HS-5 (cell line): ENCODE measurements at regions not wholly inside any gene's neighbourhood (a gene's known extent, or its start where the extent isn't known, plus 50 kb on each side); places are given as distances from the start of the nearest gene placed in this dataset.
"Not testable (repeated sequence)": the region's sequence is repeated elsewhere in the genome, so short reads cannot be mapped to it uniquely, and the experiment has no call there.

ENCODE experiments used
- DNase-seq: peaks from one replicate; pipeline ENCODE4 v3.0.0-alpha.2; 2012; ENCODE audit warnings: low read depth

- no peak for DNase-seq
Measured at GRCh38 chr12:30578426-30578825, 117.2 kb downstream of the IPO8 start.

- no peak for DNase-seq
Measured at GRCh38 chr12:30573145-30573544, 122.5 kb downstream of the IPO8 start.

GRCh38 chr12:30570211-30570890, 125.3 kb downstream of the IPO8 start:
- DNase-seq, result no peak

- DNase-seq, result no peak
Measured at GRCh38 chr12:30569426-30569825, 126.2 kb downstream of the IPO8 start.

- no peak for DNase-seq
Measured at GRCh38 chr12:30568453-30568852, 127.2 kb downstream of the IPO8 start.

- DNase-seq, result no peak
Measured at GRCh38 chr12:30567082-30567481, 128.6 kb downstream of the IPO8 start.

GRCh38 chr12:30564394-30564793, 131.3 kb downstream of the IPO8 start:
- DNase-seq, result no peak

GRCh38 chr12:30548203-30548602, 147.5 kb downstream of the IPO8 start:
- DNase-seq, result no peak

GRCh38 chr12:30546121-30546520, 149.5 kb downstream of the IPO8 start:
- no peak for DNase-seq

- not testable (repeated sequence) for DNase-seq
Measured at GRCh38 chr12:30544704-30545103, 151.0 kb downstream of the IPO8 start.

GRCh38 chr12:30537228-30537627, 158.4 kb downstream of the IPO8 start:
- DNase-seq, result no peak

GRCh38 chr12:30533558-30534265, 162.0 kb downstream of the IPO8 start:
- DNase-seq, result no peak

- DNase-seq, result no peak
Measured at GRCh38 chr12:30531731-30532678, 163.7 kb downstream of the IPO8 start.

GRCh38 chr12:30529489-30530269, 166.0 kb downstream of the IPO8 start:
- DNase-seq, result no peak

GRCh38 chr12:30525171-30525570, 170.5 kb downstream of the IPO8 start:
- DNase-seq, result no peak

GRCh38 chr12:30520285-30520684, 175.4 kb downstream of the IPO8 start:
- not testable (repeated sequence) for DNase-seq

- no peak for DNase-seq
Measured at GRCh38 chr12:30519535-30519934, 176.1 kb downstream of the IPO8 start.

GRCh38 chr12:30517320-30517719, 178.3 kb downstream of the IPO8 start:
- DNase-seq, result no peak

GRCh38 chr12:30515351-30515750, 180.3 kb downstream of the IPO8 start:
- no peak for DNase-seq

GRCh38 chr12:30514666-30515065, 181.0 kb downstream of the IPO8 start:
- DNase-seq, result no peak

- DNase-seq, result no peak
Measured at GRCh38 chr12:30508205-30508967, 187.3 kb downstream of the IPO8 start.
